Right ventricle myocardium superior (tissue), 1 donor: ENCODE measurements at regions not wholly inside any gene's neighbourhood (a gene's known extent, or its start where the extent isn't known, plus 50 kb on each side); places are given as distances from the start of the nearest gene placed in this dataset.
A peak's percentile ranks its signal among the peaks of the same experiment; 100 is the strongest.
"Not testable (repeated sequence)": the region's sequence is repeated elsewhere in the genome, so short reads cannot be mapped to it uniquely, and the experiment has no call there.

ENCODE experiments used
- ATAC-seq: fragments of 200-7000 bp; cut with Tn5 transposase; one replicate; pipeline ENCODE4 v1.9.1; 2020; ENCODE audit warnings: mild to moderate bottlenecking; ENCODE audit not compliant: poor library complexity
- DNase-seq: peaks from one replicate; pipeline ENCODE4 v3.0.0-alpha.2; 2020
- intact Hi-C: fragments of 100-400 bp; cut with DNase I; formaldehyde crosslinking; loops from one replicate; pipeline ENCODE4 v1.11.2; 2022
- donor health status: DM: no; HTN: yes; CAD: no; lungs with severe emphysema.

DNA sequence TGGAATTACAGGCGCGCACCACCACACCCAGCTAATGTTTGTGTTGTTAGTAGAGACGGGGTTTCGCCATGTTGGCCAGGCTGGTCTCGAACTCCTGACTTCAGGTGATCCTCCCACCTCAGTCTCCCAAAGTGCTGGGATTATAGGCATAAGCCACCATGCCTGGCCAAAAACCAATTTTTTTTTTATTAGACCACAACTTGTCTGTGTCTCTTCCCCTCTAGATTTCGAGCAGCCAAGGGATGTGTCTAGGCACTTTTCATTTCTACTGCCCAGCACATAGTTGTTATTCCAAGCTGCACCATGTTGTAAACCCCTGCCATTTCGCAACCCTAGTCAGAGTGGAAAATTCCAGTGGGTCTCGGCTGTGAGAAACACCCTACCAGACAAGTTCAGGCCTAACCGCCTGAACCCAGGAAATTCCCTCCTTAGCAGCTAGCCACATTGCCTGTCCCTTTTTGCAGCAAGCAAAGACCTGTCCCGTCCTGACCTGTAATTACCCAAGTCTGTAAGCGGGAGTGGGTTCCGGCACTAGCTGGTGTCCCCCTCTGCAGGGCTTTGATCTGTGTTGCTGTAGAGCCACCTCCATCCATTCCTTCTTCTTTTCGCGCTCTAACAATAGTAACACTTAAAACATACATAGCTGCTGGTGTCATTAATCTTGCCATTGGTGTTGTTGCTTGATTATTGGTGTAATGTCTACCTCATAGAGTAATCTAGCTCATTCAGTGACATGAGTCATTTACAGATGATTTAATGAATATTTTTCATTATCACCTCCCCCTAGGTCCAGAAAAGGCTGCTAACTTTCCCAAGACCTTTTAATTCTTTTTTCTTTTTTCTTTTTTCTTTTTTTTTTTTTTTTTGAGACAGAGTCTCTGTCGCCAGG, 77.3 kb upstream of the ATF7IP2 start:
- no peak for DNase-seq
- ATAC-seq, result no peak
- intact Hi-C loops, result no loop called here

DNA sequence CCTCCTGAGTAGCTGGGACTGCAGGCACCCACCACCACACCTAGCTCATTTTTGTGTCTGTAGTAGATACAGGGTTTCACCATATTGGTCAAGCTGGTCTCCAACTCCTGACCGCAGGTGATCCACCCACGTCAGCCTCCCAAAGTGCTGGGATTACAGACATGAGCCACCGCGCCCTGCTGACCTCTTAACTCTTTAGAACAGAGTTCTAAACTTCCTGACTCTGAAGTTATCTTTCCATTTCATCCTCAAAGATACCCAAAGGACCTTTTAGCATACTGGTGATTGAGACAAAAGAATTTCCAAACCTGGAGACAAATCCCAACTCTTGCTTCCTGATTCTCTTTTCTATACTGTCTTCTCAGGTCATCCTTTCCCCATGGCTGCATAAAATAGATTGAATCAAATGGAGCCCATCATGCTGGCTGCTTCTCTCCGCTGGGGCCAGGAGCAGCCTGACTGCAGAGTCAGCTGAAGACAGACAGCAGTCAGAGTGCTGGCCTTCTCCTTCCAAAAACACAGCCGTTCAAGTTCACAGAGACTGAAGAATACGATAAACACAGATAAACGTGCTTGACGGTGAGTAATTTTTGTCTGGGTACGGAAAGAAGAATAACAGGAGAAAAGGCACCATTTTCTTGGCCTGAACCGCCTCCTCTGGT, 76.5 kb upstream of the ATF7IP2 start:
- ATAC-seq, result no peak
- intact Hi-C loops, result no loop called here
- no peak for DNase-seq

DNA sequence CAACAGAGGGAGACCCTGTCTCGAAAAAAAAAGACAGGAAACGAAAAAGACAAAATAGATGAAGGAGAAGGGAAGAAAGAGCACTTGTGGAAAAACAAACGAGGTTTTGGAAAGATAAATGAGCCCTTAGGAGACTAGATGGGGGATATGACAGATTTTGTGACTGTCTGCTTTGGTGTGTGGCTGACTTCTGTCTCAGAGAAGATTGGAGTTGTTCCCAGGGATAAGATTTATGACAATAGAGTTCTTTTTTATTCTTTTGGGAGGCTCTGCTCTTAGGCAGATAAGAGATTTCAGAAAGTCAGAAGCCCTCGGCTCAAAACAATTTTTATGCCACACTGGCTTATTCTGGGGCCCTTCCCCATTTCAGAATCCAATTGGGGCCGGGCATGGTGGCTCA, 73.9 kb upstream of the ATF7IP2 start:
- no peak for DNase-seq
- intact Hi-C loops, result no loop called here
- ATAC-seq, result no peak

DNA sequence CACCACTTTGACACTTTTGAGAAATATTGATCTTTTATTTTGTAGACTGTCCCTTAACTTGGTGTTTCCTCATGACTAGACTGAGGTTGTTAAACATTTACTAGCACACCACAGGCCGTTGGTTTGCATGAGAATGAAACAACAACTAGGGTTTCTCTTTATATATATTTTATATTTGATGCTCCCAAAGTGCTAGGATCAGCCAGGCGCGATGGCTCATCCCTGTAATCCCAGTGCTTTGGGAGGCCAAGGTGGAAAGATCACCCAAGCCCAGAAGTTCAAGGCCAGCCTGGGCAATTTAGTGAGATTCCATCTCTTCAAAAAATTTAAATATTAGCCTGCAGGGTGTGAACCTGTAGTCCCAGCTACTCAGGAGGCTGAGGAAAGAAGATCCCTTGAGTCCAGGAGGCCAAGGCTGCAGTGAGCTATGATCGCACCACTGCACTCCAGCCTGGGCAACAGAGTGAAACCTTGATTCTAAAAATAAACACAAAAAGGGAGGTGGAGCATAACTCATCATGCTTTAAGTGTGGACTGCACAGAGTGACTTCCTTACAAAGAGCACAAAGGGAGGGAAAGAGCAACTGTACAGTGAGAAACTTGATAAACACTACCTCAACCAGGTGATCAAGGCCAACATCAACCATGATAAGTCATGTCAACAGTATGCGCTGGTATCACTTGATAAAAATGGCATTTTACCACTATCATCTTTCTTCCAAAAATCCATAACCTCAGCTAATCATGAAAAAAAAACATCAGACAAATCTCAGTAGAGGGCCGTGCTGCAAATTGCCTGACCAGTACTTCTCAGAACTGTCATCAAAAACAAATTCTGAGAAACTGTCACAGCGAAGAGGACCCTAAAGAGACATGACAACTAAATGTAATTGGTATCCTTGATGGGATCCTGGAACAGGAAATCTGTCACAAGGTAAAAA, 72.8 kb upstream of the ATF7IP2 start:
- intact Hi-C loops, result no loop called here
- DNase-seq (no peak), ATAC-seq (no peak)

DNA sequence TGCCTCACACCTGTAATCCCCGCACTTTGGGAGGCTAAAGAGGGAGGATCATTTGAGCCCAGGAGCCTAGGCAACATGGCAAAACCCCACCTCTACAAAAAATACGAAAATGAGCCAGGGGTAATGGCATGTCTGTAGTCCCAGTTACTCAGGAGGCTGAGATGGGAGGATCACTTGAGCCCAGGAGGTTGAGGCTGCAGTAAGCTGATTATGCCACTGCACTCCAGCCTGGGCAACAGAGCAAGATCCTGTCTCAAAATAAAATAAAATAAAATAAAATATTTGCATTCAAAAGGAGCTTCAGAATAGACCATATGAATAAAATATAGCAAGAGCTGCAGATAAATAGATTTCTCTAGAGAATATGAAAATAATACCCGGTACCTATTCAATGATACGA, 71.5 kb upstream of the ATF7IP2 start:
- no peak for ATAC-seq
- no peak for DNase-seq
- intact Hi-C loops, result loop anchor here (2.0 kb wide), 1 partner anchor 194 kb away; no protein-coding TSS in a partner anchor

DNA sequence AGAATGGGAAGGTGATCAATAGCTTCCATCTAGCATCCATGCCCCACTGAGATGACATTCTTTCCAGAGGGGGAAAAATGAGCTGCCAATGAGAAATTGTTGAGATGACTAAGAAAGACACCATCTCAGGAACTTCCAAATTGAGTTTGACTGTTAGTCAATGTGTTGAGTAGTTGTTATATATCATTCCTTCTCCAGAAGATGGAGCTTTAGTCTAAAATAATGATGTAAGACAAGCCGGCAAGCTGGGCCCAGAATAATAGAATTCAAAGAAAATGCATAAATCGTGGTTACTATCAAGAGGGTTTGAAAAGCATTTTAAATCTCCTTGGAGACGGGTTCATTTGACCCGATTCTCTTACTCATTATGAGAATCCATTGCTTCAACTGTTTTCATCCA, 71.0 kb upstream of the ATF7IP2 start:
- DNase-seq (no peak), ATAC-seq (no peak)
- intact Hi-C loops, result loop anchor here (2.0 kb wide), 1 partner anchor 194 kb away; no protein-coding TSS in a partner anchor

DNA sequence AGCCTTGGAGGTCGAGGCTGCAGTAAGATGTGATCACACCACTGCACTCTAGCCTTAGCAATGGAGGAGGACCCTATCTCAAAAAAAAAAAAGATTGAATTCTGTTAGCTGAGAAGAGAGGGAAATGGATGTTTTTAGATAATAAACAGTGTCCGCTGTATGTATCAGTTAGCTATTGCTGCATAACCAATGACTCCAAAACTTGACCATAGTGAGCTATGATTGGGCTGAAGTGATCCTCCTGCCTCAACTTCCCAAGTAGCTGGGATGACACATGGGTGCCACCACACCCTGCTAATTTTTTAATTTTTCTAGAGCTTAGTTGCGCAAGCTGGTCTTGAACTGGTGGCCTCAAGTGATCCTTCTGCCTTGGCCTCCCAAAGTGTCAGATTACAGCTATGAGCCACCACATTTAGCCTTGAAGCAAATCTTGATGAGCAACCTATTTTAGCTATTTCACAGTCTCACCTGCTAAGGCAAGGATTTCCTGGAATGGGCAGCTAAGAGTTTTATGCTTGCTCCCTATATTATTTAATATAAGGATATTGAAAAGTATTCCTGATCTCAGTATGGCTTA, 68.3 kb upstream of the ATF7IP2 start:
- no peak for DNase-seq
- intact Hi-C loops, result no loop called here
- no peak for ATAC-seq

DNA sequence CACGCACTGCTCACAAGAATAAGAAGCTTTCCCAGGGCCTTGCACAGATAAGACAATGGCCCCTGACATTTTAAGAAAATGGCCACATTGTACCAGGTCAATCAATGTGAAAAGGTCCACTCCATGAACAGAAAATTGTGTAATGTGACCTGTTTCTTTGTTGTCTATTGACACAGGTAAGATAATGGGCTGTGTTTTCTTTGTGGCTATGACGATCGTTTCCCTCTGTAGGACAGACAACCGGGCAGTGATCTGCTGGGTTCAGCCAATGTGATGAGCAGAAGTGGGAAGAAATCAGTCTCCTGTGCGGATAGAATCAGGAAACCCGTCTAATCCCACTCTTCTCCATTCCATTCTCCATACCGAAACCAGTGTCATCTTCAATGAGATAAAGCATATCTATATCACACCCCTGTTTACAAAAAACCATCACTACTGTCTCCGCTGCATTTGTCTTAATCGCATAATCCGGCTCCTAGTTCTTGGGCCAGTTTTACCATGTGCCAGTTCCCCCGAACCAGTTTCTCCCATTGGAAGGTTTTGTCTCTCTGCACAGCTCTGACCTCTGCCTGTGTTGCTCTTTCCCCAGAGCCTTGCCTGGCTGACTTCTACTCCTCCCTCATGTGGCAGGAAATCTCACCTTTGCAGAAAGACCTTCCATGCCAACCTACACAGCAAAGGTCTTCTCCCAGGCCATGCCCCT, 66.9 kb upstream of the ATF7IP2 start:
- intact Hi-C loops, result no loop called here
- no peak for ATAC-seq

DNA sequence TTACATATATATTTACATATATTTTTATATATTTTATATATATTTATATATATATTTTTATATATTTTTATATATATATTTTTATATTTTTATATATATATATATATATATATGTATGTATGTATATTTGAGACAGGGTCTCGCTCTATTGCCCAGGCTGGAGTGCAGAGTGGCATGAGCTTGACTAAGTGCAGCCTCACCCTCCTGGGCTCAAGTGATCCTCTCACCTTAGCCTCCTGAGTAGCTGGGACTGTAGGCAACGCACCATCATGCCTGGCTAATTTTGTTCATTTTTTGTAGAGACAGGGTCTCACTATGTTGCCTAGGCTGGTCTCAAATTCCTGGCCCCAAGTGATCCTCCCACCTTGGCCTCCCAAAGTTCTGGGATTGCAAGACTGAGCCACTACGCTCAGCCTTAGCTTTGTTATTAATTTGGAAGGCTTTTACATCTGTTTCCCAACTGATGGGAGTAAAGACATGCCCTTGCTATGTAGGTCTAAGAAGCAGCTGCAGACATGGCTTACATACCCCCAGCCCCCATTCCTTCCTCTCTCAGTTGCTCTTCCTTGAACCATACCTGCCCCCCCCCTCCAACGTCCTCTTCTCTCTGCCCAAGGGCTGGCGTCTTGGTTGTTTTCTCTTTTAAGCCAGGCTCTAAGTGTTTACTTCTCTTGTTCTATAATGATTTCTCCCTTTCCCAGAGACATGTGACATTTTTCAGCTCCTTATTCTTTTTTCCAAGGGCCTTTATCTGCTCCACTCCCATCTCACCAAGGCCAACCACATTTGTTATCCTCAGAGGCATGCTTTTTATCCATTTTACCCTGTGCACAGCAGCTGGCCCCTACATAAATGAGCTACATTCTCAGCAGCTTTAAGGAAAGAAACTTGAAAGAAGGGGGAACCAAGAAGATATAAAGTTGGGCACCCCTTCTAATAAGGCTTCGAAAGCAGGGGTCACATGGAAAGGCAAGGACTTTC, 64.2 kb upstream of the ATF7IP2 start:
- ATAC-seq (no peak), DNase-seq (no peak)
- intact Hi-C loops, result no loop called here

More for the DNA sequence above, 66.9 kb upstream of the ATF7IP2 start:
- DNase-seq, result no peak

DNA sequence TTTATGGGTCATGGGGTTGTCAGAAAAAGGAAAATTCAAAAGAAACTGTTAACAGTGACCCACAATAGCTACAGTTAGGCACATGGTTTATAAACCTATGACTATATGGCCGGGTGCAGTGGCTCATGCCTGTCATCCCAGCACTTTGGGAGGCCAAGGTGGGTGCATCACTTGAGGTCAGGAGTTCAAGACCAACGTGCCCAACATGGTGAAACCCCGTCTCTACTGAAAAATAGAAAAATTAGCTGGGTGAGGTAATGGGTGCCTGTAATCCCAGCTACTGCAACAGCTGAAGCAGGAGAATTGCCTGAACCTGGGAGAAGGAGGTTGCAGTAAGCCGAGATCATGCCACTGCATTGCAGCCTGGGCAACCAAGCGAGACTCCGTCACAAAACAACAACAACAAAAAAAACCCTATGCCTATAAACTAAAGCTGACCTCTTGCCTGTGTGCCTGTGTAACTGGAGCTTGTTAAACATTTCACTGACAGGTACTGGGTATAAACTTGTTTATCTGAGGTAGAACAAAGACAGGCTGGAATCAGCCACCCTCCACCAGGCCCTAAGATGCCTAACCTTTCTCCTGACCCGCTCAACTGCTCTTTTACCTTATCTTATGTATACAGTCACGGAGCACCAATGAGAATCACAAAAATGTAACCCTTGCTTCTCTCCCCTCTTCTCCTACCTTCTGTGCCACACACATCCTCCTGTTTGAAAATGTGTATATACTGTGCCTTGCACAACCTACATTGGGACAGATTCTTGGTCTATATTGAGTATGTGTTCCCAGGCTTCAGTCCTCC, 62.9 kb upstream of the ATF7IP2 start:
- intact Hi-C loops, result no loop called here
- DNase-seq, result no peak

DNA sequence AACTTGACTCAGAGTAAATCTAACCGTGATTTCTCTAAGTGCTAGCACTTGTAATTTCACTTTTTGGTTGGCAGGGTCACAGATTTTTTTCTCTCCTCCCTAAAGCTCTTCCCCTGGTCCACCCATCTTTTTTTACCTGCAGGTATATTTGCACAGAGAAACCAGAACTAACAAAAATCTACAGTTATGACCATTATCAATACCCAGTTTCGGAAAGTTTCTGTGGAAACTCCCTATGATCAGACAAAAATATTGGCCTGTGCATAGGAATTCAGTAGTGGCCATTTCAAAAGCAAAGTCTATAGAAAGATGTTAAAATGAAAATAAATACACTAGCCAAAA, 62.4 kb upstream of the ATF7IP2 start:
- ATAC-seq, result peak; percentile 7
- intact Hi-C loops, result no loop called here
- DNase-seq, result no peak

More for the DNA sequence above, 62.9 kb upstream of the ATF7IP2 start:
- ATAC-seq, result peak; percentile 19

DNA sequence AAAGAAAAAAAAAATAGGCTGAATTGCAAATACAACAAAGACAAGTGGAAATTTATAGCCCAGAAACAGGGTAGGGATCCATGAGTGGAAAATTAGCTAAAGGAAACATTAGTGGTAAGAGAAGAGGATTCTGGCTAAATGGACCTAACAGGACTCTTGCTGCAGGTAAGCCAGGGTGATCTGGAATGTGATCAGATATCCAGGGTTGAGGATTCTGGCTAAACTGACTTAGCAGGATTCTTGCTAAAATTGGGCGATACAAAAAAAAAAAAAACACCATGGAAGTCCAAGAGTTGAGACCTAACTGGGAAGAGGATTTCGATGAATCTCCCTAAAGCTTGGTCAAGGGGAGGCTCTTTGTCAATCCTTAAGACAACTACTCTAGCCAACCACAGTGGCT, 61.7 kb upstream of the ATF7IP2 start:
- no peak for DNase-seq

DNA sequence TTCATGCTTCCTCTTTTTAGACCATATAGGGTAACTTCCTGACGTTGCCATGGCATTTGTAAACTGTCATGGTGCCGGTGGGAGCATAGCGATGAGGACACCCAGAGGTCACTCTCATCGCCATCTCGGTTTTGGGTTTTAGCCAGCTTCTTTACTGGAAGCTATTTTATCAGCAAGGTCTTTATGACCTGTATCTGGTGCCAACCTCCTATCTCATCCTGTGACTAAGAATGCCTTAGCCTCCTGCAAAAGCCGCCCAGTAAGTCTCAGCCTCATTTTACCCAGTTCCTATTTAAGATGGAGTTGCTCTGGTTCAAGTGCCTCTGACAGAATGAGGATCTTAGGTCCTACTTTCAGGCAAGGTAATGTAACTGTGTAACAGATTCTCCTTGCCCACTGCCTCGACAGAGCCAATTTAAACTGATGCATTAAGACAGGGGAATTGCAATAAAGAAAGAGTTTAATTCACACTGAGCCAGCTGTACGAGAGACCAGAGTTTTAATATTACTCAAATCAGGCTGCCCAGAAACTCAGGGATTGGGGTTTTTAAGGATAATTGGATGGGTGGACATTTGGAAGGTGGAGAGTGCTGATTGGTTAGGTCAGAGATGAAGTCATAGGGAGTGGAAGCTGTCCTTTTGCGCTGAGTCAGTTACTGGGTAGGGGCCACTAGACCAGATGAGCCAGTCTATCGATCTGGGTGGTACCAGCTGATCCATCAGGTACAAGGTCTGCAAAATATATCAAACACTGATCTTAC, 59.9 kb upstream of the ATF7IP2 start:
- intact Hi-C loops, result no loop called here
- ATAC-seq (peak; percentile 87), DNase-seq (no peak)

More for the DNA sequence above, 61.7 kb upstream of the ATF7IP2 start:
- no peak for ATAC-seq
- intact Hi-C loops, result no loop called here

DNA sequence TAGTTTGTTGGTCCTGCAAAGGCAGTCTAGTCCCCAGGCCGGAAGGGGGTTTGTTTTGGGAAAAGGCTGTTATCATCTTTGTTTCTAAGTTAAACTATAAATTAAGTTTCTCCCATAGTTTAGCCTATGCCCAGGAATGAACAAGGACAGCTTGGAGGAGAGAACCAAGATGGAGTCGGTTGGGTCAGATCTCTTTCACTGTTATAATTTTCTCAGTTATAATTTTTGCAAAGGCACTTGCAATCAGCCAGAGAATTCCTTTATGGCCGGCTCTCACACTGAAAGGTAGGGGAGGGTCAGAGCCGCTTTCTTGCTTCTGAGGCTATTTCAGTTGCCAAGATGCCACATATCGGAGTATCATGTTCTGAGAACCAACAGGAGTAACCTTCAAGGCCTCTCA, 59.2 kb upstream of the ATF7IP2 start:
- DNase-seq (no peak), ATAC-seq (no peak)
- intact Hi-C loops, result no loop called here

DNA sequence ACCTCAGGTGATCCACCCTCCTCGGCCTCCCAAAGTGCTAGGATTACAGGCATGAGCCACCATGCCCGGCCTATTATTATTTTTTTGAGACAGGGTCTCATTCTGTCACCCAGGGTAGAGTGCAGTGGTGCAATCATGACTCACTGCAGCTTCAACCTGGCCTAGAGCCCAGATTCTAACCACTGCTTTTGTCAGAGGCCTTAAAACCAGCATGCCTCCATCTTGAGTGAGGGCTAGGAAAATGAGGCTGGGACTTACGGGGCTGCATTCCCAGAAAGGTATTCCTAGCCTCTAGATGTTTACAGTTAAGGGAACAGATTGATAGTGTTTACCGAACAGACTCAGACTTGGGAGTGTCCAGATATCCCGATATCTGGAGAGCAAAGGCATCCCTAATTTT, 57.6 kb upstream of the ATF7IP2 start:
- ATAC-seq, DNase-seq, intact Hi-C loops: not testable (repeated sequence)

DNA sequence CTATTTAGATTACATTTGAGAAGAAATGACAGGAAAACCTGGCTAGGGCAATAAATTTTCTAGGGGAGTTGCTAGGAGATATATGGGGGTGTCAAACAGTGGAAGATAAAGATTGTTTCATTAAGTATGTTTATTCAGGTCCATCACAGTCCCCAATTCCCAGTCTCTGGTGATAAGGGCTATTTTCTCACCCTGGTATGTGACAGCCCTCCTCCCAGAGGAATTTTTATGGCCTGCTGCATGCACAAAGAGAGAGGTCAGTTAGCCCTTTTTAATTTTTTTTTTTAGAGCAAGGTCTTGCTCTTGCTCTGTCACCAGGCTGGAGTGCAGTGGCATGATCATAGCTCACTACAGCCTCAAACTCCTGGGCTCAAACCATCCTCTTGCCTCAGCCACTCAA, 53.6 kb upstream of the ATF7IP2 start:
- ATAC-seq (peak; percentile 71), DNase-seq (no peak)
- intact Hi-C loops, result no loop called here
